Endometrial microvascular endothelial cells (primary cell): ENCODE measurements at regions not wholly inside any gene's neighbourhood (a gene's known extent, or its start where the extent isn't known, plus 50 kb on each side); places are given as distances from the start of the nearest gene placed in this dataset.

ENCODE experiments used
- in situ Hi-C: cut with HindIII; loops from 2 replicates; pipeline ENCODE4 v1.10.0; 2017; ENCODE audit warnings: low sequenced_read_pairs, low pct_unique_long_range_greater_than_20kb; ENCODE audit errors: inconsistent ontology term

- in situ Hi-C loops = no loop called here
Measured at GRCh38 chr18:43887491-43887890, 610.2 kb upstream of the SYT4 start.

GRCh38 chr18:43888598-43888997 is 611.3 kb upstream of the SYT4 start:
- in situ Hi-C loops = no loop called here

GRCh38 chr18:43893001-43893637 is 615.8 kb upstream of the SYT4 start:
- in situ Hi-C loops = no loop called here

GRCh38 chr18:43904209-43904837 is 627.0 kb upstream of the SYT4 start:
- in situ Hi-C loops = no loop called here

GRCh38 chr18:43914018-43914417 is 636.7 kb upstream of the SYT4 start:
- in situ Hi-C loops = no loop called here

- in situ Hi-C loops = no loop called here
Measured at GRCh38 chr18:43916984-43917383, 639.7 kb upstream of the SYT4 start.

GRCh38 chr18:43917520-43917919 is 640.2 kb upstream of the SYT4 start:
- in situ Hi-C loops = no loop called here

- in situ Hi-C loops = no loop called here
Measured at GRCh38 chr18:43919551-43919950, 642.3 kb upstream of the SYT4 start.

GRCh38 chr18:43931439-43931838 is 654.1 kb upstream of the SYT4 start:
- in situ Hi-C loops = no loop called here

- in situ Hi-C loops = no loop called here
Measured at GRCh38 chr18:43932140-43932539, 654.9 kb upstream of the SYT4 start.

GRCh38 chr18:43933177-43933576 is 655.9 kb upstream of the SYT4 start:
- in situ Hi-C loops = no loop called here

GRCh38 chr18:43934322-43934721 is 657.0 kb upstream of the SYT4 start:
- in situ Hi-C loops = no loop called here

GRCh38 chr18:43934781-43935471 is 657.6 kb upstream of the SYT4 start:
- in situ Hi-C loops = no loop called here

- in situ Hi-C loops = no loop called here
Measured at GRCh38 chr18:43936176-43936575, 658.9 kb upstream of the SYT4 start.

GRCh38 chr18:43949291-43949690 is 672.0 kb upstream of the SYT4 start:
- in situ Hi-C loops = no loop called here

GRCh38 chr18:43950062-43950461 is 672.8 kb upstream of the SYT4 start:
- in situ Hi-C loops = no loop called here

GRCh38 chr18:43952398-43952797 is 675.1 kb upstream of the SYT4 start:
- in situ Hi-C loops = no loop called here

- in situ Hi-C loops = no loop called here
Measured at GRCh38 chr18:43961722-43962121, 684.4 kb upstream of the SYT4 start.

- in situ Hi-C loops = no loop called here
Measured at GRCh38 chr18:43964666-43965065, 687.4 kb upstream of the SYT4 start.

- in situ Hi-C loops = no loop called here
Measured at GRCh38 chr18:43965691-43966090, 688.4 kb upstream of the SYT4 start.
